ENCODE measurements at regions not wholly inside any gene's neighbourhood (a gene's known extent, or its start where the extent isn't known, plus 50 kb on each side); places are given as distances from the start of the nearest gene placed in this dataset.
"Not testable (repeated sequence)": the region's sequence is repeated elsewhere in the genome, so short reads cannot be mapped to it uniquely, and the experiment has no call there.

DNA sequence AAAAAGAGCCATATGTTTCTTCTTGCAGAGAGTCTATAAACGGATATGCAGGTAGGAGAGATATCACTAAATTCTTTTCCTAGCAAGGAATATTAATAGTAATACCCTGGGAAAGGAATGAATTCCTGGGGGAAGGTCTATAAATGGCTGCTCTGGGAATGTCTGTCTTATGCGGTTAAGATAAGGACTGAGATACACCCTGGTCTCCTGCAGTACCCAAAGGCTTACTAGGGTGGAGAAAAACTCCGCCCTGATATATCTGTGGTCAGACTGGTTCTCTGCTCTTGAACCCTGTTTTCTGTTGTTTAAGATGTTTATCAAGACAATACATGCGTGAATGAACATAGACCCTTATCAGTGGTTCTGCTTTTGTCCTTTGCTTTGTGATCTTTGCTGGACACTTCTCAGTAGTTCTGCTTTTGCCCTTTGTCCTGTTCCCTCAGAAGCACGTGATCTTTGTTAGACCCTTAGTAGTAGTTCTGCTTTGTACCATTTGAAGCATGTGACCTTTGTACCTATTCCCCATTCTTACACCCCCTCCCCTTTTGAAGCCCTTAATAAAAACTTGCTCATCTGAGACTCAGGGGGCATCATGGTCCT, 173.1 kb upstream of the CCZ1B start:
- not testable (repeated sequence) for H3K4me3 ChIP-seq (ENCODE audit: low read depth, low read length); DNase-seq (ENCODE audit: low read depth)

DNA sequence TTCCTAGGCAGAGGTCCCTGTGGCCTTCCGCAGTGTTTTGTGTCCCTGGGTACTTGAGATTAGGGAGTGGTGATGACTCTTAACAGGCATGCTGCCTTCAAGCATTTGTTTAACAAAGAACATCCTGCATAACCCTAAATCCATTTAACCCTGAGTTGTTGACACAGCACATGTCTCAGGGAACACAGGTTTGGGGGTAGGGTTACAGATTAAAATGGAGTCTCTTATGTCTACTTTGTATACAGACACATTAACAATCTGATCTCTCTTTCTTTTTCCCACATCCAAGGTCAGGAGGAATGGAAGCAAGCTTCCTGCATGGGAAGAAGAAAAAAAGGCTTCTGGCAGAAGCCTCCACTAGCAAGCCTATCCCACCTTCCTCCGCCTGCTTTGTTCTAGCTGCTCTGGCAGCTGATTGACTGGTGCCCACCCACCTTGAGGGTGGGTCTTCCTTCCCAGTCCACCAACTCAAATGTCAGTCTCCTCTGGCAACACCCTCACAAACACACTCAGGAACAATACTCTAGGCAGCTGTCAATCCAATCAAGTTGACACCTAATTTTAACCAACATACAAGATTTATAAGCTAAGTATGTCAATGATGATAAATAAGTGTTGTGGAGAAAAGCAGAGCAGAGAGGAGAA, 176.5 kb upstream of the CCZ1B start:
- no peak overlapping the region for H3K4me3 ChIP-seq (ENCODE audit: low read depth, low read length)
- no peak for DNase-seq (ENCODE audit: low read depth)
- no peak for TF ChIP-seq CTCF (conservative IDR thresholded peaks at IDR 0.05; ENCODE audit: low read depth, low read length)

- no peak for TF ChIP-seq CTCF (conservative IDR thresholded peaks at IDR 0.05; ENCODE audit: low read depth, low read length)
- no peak overlapping the region for H3K4me3 ChIP-seq (ENCODE audit: low read depth, low read length)
- no peak for DNase-seq (ENCODE audit: low read depth)
These were observed 177.0 kb upstream of the C1GALT1 start for GRCh38 chr7:7005303-7005702.

- not testable (repeated sequence) for DNase-seq (ENCODE audit: low read depth); H3K4me3 ChIP-seq (ENCODE audit: low read depth, low read length)
These were observed 176.4 kb upstream of the C1GALT1 start for GRCh38 chr7:7005949-7006348.

GRCh38 chr7:7011241-7011640, 171.1 kb upstream of the C1GALT1 start:
- not testable (repeated sequence) for DNase-seq (ENCODE audit: low read depth); H3K4me3 ChIP-seq (ENCODE audit: low read depth, low read length)

DNA sequence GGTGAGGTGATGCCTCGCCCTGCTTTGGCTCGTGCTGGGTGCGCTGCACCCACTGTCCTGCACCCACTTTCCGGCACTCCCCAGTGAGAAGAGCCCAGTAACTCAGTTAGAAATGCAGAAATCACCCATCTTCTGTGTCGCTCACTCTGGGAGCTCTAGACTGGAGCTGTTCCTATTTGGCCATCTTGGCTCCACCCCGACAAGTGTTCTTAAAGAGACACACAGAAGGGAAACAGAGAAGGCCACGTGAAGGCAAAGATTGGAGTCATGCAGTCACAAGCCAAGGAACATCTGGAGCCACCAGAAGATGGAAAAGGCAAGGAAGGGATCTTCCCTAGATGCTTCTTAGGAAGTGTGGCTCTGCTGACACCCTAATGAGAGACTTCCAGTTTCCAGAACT, 170.6 kb upstream of the C1GALT1 start:
- H3K4me3 ChIP-seq (ENCODE audit: low read depth, low read length); DNase-seq (ENCODE audit: low read depth): not testable (repeated sequence)

GRCh38 chr7:7014827-7015595, 167.3 kb upstream of the C1GALT1 start:
- DNase-seq (ENCODE audit: low read depth) = no peak
- no peak for TF ChIP-seq CTCF (conservative IDR thresholded peaks at IDR 0.05; ENCODE audit: low read depth, low read length)
- H3K4me3 ChIP-seq (ENCODE audit: low read depth, low read length) = no peak overlapping the region

DNA sequence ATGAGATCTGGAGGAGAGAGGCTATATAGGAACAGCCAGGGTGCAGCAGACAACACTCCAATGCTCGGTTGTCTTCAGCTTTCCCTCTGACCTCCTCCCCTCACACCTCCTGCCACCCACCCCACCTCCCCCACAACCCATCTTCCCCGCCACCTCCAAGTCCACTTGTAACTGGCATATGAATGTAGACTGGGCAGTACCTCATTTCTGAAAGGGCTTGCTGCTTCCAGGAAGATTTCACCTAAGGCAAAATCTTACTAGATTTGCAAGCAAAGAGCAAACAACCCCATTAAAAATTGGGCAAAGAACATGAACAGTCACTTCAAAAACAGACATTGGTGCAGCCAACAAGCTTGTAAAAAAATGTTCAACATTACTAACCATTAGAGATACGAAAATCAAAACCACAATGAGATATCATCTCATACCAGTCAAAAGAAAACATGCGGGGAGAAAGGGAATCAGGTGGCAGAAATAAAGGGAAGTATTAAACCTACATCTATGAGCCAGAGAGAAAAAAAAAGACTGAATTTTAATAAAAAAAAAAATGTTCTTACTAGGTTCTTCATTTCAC, 164.6 kb upstream of the C1GALT1 start:
- no peak for TF ChIP-seq CTCF (conservative IDR thresholded peaks at IDR 0.05; ENCODE audit: low read depth, low read length)
- no peak overlapping the region for H3K4me3 ChIP-seq (ENCODE audit: low read depth, low read length)
- DNase-seq (ENCODE audit: low read depth) = no peak

GRCh38 chr7:7018290-7018689, 164.1 kb upstream of the C1GALT1 start:
- no peak for DNase-seq (ENCODE audit: low read depth)
- no peak overlapping the region for H3K4me3 ChIP-seq (ENCODE audit: low read depth, low read length)
- no peak for TF ChIP-seq CTCF (conservative IDR thresholded peaks at IDR 0.05; ENCODE audit: low read depth, low read length)
